ENCODE measurements at regions not wholly inside any gene's neighbourhood (a gene's known extent, or its start where the extent isn't known, plus 50 kb on each side); places are given as distances from the start of the nearest gene placed in this dataset.

DNA sequence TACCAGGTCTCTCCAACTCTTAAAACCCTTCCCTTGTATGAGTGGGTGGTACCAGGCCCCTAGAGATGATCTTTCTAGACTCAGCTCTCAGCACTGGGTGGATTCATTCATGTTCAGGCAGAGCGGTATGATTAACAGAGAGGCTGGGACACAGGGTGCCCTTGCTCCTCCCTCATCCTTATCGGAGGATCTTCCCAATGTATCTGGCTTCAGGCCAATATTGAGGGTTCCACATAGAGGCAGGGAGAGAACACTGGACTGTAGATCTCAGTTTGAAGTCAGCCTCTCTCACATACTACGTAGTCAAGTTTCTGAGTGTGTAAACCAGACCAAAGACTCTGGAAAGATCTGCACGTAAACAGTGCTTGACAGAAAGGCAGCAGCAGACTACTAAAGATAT is 366.2 kb downstream of the DHX35 start:
- no peaks in the 10 kb centered on the region for H3K36me3 ChIP-seq (ENCODE audit: insufficient read depth, low read length)
- no peak overlapping the region for H3K4me3 Mint-ChIP-seq
- H3K4me1 ChIP-seq (ENCODE audit: insufficient read depth, low read length): no peaks in the 10 kb centered on the region
- peaks cover 25% of the 10 kb centered on the region for H3K27me3 Mint-ChIP-seq
- H3K27me3 ChIP-seq (ENCODE audit: control insufficient read depth in 1 of 2, insufficient read depth in 2 of 2, low read length in 2 of 2): peaks cover 0 to 10% of the 10 kb centered on the region in 2 experiments
- H3K27ac Mint-ChIP-seq: no peak overlapping the region
- TF ChIP-seq, protein P1, sequence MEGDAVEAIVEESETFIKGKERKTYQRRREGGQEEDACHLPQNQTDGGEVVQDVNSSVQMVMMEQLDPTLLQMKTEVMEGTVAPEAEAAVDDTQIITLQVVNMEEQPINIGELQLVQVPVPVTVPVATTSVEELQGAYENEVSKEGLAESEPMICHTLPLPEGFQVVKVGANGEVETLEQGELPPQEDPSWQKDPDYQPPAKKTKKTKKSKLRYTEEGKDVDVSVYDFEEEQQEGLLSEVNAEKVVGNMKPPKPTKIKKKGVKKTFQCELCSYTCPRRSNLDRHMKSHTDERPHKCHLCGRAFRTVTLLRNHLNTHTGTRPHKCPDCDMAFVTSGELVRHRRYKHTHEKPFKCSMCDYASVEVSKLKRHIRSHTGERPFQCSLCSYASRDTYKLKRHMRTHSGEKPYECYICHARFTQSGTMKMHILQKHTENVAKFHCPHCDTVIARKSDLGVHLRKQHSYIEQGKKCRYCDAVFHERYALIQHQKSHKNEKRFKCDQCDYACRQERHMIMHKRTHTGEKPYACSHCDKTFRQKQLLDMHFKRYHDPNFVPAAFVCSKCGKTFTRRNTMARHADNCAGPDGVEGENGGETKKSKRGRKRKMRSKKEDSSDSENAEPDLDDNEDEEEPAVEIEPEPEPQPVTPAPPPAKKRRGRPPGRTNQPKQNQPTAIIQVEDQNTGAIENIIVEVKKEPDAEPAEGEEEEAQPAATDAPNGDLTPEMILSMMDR (IDR thresholded peaks at IDR 0.05): no peak
- intact Hi-C loops (cut with DNase I, micrococcal nuclease): no loop called here
- no peak overlapping the region for H3K27ac ChIP-seq (ENCODE audit: low read depth in 1 of 2, low read length in 2 of 2)
- H3K36me3 Mint-ChIP-seq (ENCODE audit: low read depth): no peaks in the 10 kb centered on the region
- ChIA-PET CTCF (no interaction called here), POLR2A (no interaction called here)
- H3K4me3 ChIP-seq (ENCODE audit: low read length): no peak overlapping the region
- H3K9me3 ChIP-seq (ENCODE audit: control insufficient read depth in 1 of 2, insufficient read depth in 1 of 2, low read length in 2 of 2): no peaks in the 10 kb centered on the region
- H3K9me3 Mint-ChIP-seq: peaks cover 3% of the 10 kb centered on the region
- DNase-seq (no peak), ATAC-seq (ENCODE audit: poor library complexity) (no peak)
- H3K4me1 Mint-ChIP-seq (ENCODE audit: low read depth): no peaks in the 10 kb centered on the region

- no peak for ATAC-seq (ENCODE audit: poor library complexity)
- TF ChIP-seq, protein P1 (IDR thresholded peaks at IDR 0.05): no peak
- no peaks in the 10 kb centered on the region for H3K36me3 ChIP-seq (ENCODE audit: insufficient read depth, low read length)
- H3K27ac ChIP-seq (ENCODE audit: low read depth in 1 of 2, low read length in 2 of 2): no peak overlapping the region
- H3K4me3 Mint-ChIP-seq: no peak overlapping the region
- no peaks in the 10 kb centered on the region for H3K36me3 Mint-ChIP-seq (ENCODE audit: low read depth)
- H3K27me3 Mint-ChIP-seq: peaks cover 26% of the 10 kb centered on the region
- H3K27me3 ChIP-seq (ENCODE audit: control insufficient read depth in 1 of 2, insufficient read depth in 2 of 2, low read length in 2 of 2): peaks cover 0 to 10% of the 10 kb centered on the region in 2 experiments
- no peaks in the 10 kb centered on the region for H3K9me3 ChIP-seq (ENCODE audit: control insufficient read depth in 1 of 2, insufficient read depth in 1 of 2, low read length in 2 of 2)
- H3K4me1 Mint-ChIP-seq (ENCODE audit: low read depth): no peaks in the 10 kb centered on the region
- no peak for DNase-seq
- POLR2A ChIA-PET: no interaction called here
- H3K9me3 Mint-ChIP-seq: peaks cover 3% of the 10 kb centered on the region
- no peak overlapping the region for H3K4me3 ChIP-seq (ENCODE audit: low read length)
- CTCF ChIA-PET: no interaction called here
- no peak overlapping the region for H3K27ac Mint-ChIP-seq
- no peaks in the 10 kb centered on the region for H3K4me1 ChIP-seq (ENCODE audit: insufficient read depth, low read length)
- intact Hi-C loops (cut with DNase I, micrococcal nuclease): no loop called here
Measured at GRCh38 chr20:39326050-39326449, 363.9 kb downstream of the DHX35 start.

DNA sequence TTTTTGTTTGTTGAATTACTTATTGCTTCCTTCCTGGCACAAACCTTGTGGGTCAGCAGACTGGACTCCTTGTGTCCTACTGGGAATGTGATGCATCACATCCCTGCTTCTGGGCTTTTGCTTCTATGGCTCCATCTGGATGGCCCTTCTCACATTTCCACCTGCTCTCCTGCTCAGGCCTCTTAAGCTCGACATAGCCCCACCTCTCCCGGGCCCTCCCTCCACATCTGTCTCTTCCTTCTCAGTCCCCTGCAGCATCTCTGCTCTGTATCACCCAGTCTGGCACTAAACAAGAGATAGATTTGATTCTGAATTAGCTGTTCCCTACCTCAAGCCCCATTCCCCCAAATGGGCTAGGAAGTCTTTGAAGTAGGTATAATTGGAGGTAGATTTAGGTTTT is 356.8 kb downstream of the DHX35 start:
- DNase-seq: no peak
- no peaks in the 10 kb centered on the region for H3K4me1 ChIP-seq (ENCODE audit: insufficient read depth, low read length)
- peaks cover 16% of the 10 kb centered on the region for H3K27me3 Mint-ChIP-seq
- no peak for ATAC-seq (ENCODE audit: poor library complexity)
- H3K27me3 ChIP-seq (ENCODE audit: control insufficient read depth in 1 of 2, insufficient read depth in 2 of 2, low read length in 2 of 2): no peaks in the 10 kb centered on the region
- TF ChIP-seq, protein P1 (IDR thresholded peaks at IDR 0.05): no peak
- no peaks in the 10 kb centered on the region for H3K9me3 ChIP-seq (ENCODE audit: control insufficient read depth in 1 of 2, insufficient read depth in 1 of 2, low read length in 2 of 2)
- no peak overlapping the region for H3K4me3 Mint-ChIP-seq
- no peaks in the 10 kb centered on the region for H3K36me3 Mint-ChIP-seq (ENCODE audit: low read depth)
- no peaks in the 10 kb centered on the region for H3K9me3 Mint-ChIP-seq
- ChIA-PET CTCF (no interaction called here), POLR2A (no interaction called here)
- no peak overlapping the region for H3K27ac ChIP-seq (ENCODE audit: low read depth in 1 of 2, low read length in 2 of 2)
- H3K27ac Mint-ChIP-seq: no peak overlapping the region
- no peaks in the 10 kb centered on the region for H3K36me3 ChIP-seq (ENCODE audit: insufficient read depth, low read length)
- intact Hi-C loops (cut with DNase I, micrococcal nuclease): no loop called here
- no peak overlapping the region for H3K4me3 ChIP-seq (ENCODE audit: low read length)
- no peaks in the 10 kb centered on the region for H3K4me1 Mint-ChIP-seq (ENCODE audit: low read depth)
